HG03432 (cell line): ENCODE measurements at regions not wholly inside any gene's neighbourhood (a gene's known extent, or its start where the extent isn't known, plus 50 kb on each side); places are given as distances from the start of the nearest gene placed in this dataset.

Experiments
- ATAC-seq: cut with Tn5 transposase; IDR thresholded peaks from one replicate; pipeline ENCODE4 v1.9.1; 2021; ENCODE audit warnings: mild to moderate bottlenecking, moderate library complexity; ENCODE audit not compliant: unreplicated experiment

DNA sequence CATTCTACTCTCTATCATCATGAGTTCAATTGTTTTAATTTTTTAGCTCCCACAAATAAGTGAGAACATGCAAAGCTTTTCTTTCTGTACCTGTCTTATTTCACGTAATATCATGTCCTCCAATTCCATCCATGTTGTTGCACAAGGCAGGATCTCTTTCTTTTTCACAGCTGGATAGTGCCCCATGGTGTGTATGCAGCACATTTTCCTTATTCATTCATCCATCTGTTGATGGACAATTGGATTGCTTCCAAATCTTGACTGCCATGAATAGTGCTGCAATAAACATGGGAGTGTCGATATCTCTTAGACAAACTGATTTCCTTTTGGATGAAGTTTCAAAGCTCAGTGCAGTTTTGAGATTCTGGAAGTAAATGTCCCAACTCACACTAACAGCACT, 326.9 kb downstream of the FGF9 start:
- ATAC-seq, result no peak

DNA sequence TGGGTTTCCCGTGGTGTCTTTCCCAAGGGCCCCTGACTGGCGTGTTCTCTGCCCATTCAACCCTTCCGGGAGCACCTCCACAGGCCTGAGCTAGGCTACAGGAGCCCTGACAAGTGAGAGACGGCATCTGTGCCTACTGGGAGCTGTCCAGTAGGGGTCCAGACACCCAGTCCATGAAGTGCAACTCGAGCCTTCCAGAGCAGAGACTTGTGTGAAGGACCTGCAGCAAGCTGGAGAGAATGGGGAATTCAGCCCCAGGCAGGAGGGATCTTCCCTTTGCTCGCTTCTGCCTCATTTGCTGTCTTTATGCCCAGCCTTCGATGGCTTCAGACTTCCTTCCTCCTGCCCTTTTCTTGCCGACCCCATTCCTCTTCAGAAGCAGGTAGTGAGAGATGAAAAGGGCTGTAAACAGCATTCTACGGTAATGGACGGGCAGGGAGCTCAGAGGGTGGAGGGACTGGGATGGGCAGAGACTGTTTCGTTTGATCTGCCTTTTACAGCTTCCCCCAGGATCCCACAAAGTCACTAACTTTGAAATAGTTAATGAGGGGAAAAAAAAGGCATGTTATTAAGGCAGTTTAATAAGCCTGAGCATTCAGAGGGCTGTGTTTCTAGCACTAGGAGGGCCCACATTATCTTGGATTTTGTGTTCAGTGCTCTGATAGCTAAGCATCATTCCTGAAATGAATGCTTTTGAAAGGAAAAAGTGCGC, 327.6 kb downstream of the FGF9 start:
- ATAC-seq, result no peak

DNA sequence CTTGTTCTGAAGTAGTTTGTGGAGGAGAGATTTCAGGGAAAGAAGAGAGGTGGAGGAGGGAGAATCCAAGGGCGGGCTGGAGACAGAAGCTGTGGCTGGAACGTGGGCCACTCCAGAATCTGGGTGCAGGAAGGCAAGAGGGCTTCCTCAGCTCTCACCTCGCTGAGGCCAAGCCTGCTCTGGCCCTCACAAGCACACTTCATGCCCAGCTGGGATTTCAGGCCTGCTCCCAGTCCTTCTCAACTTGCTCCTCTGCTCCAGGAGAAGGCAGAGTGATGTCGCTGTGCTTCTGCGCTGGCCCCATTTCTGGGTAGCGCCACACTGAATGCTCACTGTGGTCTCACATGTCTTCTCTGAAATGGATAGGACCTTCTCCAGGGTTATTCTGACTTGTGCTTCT, 328.8 kb downstream of the FGF9 start:
- no peak for ATAC-seq

DNA sequence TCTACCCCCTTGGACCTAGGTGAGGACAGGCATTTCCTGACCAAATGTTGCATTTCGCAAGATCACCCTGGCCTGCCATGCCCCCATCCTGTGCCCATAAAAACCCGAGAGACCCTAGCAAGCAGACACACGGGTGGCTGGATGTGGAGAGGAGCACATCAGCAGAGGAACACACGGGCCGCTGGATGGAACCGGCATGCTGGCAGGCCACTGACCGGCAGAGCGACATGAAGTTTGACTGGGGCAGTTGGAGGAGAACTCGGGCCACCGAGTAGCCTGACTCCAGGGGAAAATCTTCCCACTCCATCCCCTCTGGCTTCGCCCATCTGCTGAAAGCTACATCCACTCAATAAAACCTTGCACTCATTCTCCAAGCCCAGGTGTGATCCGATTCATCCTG, 329.3 kb downstream of the FGF9 start:
- no peak for ATAC-seq

DNA sequence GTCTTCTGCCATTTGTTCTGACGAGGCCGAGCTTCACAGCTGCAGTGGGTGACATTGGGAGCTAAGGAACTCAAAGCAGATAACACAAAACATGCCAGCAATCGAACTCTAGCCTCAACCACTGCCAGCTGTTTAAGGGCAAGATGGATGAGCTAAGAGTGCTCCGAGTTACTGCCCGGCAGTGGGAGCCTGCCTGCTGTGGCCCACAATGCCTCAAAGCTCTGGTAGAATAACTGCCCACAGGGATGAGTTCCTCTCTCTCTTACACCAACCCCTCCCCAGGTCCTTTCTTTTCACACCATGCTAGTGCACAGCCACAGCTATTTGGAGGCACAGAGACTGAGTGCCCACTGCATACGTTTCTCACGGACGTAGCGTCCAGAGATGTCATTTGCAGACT, 330.5 kb downstream of the FGF9 start:
- no peak for ATAC-seq

DNA sequence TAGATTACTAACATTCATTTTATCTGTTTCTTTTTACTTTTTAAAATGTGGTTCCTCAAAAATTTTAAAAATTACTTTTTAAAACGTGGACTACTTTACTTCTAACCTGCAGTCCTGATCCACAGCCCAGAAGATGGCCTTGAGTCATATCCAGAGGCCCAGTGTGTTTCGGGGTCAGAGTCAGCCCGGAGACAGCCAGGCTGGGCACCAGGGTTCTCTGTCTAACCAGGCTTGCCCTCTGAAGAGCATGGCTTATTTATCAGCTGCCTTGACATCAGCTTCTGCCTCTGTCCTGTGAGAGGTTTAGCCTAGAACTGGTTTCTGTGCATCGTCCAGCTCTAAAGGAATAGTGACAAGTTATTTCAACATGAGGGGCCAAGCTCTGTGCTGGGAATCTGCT, 332.0 kb downstream of the FGF9 start:
- ATAC-seq, result no peak

DNA sequence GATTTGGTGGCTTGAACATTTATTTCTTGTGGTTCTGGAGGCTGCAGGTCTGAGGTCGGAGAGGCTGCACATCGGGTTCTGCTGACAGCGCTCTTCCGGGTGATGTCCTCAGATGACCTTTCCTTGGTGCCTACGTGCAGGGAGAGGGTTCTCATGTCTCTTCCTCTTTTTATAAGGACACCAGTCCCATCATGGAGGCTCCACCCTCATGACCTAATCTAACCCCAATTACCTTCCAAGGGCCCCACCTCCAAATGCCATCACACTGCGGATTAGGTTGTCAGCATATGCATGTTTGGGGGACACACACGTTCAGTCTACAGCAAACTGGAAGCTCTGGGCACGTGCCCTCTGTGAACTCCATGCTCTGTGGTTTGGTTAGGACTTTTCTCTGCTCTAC, 338.6 kb downstream of the FGF9 start:
- ATAC-seq, result no peak

DNA sequence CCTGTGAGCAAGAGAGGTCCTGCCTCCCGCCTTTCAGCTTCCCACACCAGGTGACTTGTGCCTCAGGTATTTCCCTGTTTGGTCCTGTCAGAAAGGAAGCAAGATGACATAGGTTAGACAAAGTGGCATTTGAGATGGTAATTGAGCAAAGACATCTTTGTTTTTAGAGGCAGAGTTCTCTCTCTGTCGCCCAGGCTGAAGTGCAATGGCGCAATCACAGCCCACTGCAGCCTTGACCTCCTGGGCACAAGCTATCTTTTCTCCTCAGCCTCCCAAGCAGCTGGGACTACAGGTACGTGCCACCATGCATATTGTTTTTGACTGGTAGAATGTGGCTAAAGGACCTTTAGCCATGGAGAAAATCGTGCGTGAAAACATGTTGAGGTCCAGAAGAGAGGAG, 339.1 kb downstream of the FGF9 start:
- ATAC-seq, result no peak

DNA sequence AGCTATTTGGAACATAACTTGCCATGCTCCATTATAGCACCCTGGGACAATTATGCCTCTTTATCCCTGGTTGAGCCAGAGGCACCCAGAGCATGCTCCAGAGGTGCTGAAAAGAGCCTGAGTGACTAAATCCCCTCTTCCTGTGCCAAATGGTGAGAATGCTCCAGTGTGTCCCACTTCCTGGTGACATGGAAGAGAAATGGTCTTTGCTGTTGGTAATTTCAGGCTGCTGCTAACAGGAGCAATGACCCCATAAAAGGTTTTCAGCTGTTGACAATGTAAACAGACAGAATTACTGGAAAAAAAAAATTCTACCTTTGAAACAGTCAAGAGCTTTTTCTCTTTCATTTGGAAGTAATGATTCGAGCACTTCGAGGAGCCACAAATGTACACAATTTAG, 341.8 kb downstream of the FGF9 start:
- no peak for ATAC-seq

DNA sequence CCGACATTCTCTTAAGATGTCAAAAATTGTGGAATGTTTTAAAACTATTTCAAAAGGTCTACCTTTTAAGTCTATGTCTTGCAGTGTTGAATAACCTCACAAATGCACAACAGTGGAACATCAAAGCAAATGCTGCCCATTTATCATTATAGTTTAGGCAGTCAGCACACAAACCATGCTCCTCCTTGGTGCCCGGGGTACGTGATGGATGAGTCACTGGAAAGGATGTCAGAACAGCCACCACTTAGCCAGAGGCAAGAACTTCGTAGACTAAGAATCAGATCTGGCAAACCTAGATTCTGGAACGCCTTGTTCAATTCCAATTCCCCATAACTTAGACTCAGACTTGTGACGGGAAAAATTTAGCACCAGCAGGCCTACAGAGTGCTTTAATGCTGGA, 343.6 kb downstream of the FGF9 start:
- no peak for ATAC-seq

DNA sequence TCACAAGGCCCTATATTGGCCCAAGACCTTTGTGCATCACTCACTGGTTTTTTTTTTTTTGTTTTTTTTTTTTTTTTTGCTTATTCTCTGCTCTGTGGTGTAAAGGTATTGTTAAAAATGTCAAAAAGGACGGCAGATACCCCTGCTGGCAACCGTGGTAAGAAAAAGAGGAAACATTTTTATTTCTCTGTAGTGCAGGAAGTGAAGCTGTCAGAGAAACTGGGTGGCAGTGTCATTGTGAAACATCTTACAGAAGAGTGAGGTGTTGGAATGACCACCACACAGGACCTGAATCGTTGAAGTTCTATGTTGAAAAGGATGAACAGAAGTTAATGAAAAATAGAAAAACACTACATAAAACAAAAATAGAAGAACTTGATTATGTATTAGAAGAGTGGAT, 346.4 kb downstream of the FGF9 start:
- ATAC-seq, result peak; percentile 97

DNA sequence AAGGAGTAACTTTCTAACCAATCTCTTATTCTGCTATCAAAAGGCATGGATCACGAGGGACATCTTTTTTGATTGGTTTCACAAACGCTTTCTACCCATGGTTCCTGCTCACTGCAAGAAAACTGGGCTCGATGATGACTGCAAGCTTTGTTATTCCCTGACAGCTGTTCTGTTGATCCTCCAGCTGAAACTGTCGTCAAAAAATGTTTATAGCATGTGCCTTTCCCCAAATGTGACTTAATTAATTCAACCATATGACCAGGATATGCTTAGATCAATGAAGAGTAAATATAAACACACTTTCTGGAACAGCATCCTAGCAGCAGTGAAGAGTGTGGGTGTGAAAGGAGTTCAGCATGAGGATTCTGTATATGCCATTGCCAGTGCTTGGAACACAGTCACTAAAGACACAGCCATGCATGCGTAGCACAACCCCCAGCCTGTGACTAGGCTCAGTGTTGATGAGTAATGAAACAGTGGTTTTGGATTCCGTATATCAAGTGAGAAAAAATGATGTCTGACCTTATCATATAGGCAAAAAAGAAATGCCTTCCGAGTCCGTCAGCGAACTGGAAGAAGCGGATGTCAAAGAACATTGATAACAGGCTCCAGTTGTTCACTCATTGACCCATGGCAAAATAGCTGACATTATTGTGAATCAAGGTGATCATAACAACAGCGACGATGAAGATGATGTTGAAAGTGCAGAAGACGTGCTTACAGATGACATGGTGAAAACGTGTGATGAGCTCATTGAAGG, 347.4 kb downstream of the FGF9 start:
- ATAC-seq, result no peak

DNA sequence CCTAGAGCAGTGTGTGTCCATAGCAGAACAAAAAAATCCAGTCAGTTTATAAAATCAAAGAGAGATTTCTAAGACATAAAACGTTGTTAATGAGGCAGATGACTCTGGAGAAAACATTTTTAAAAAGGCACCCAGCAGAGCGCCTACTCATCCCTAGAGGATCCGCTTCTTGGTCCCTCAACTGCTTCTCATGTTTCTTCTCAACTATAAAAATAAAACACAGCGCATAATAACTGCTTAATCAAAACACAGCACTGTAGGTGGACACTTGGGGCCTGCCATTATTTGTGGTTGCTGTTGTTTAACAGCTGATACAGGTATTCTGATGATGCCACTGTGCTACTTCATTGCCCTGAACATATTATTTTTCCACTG, 347.9 kb downstream of the FGF9 start:
- no peak for ATAC-seq

DNA sequence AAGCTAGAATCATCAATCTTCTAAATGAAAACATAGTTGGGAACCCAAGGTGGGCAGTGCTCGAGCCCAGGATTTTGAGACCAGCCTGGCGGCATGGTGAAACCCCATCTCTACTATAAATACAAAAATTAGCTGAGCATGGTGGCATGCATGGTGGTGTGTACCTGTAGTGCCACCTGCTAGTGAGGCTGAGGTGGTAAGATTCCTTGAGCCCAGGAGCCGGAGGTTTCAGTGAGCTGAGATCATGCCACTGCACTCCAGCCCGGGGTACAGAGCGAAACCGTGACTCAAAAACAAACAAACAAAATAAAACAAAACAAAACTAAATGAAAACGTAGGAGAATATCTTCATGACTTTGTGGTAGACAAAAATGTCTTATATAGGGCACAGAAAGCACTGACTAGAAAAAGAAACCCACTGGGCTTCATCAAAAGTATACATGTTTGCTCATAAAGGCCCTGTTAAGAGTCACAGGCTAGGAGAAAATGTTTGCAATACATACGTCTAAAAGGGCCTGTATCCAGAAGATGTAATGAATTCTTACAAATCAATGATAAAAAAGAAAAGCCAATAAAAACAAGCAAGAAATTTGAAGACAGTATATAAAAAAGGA, 353.6 kb downstream of the FGF9 start:
- ATAC-seq, result no peak

DNA sequence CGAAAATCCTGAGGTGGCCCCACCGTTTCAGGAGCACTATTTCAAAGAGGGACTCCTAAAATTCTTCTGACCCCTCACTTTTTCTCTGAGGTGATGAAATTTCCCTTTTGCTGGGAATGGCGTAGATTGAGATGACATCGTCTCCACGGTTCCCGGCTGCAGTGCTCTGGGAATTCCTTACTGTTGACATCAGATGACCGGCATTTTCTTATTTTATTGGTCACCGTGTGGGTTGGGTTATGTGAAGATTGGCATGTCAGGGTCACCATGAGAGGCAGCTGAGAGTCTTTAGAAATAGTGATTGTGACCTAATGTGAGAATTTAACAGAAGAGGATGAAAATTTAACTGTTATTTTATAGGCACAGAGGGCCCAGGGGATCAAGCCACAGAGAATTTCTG, 356.7 kb downstream of the FGF9 start:
- no peak for ATAC-seq

DNA sequence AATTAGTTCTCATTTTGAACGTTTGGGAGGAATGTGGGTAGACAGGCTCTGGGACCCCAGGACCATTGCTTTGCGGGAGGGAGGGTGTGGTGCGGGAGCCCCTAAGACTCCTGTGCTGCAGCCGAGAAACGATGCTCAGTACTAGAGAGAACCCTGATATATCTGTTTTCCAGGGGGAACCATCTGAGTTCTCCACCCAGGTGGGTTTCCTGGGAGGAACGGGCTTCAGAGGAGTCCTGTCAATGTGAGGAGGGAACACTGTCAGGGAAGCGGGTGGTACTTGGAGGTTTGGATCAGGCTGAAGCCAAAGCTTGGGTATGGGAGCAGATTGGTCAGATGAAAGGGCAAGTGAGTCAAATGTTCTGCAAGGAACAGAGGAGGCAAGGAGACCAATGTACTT, 358.0 kb downstream of the FGF9 start:
- no peak for ATAC-seq

DNA sequence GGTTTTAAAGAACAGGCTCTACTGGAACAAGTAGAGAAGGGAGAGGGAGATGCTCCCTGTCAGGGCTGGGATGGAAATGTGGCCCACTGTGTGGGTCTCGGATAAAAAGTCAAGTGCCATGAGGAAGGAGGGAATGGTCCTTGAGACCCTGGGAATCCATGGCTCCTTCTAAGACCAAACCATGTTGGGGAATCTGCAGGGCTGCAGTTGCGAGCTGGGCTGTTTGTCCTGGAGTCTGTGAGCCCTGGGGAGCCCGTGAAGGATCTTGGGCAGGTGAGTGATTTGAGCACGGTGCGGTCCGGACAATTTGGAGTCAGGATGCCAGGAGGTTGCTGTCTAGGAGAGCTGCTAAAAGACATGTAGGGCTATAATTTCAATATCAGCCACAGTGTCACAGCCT, 359.4 kb downstream of the FGF9 start:
- ATAC-seq, result no peak

DNA sequence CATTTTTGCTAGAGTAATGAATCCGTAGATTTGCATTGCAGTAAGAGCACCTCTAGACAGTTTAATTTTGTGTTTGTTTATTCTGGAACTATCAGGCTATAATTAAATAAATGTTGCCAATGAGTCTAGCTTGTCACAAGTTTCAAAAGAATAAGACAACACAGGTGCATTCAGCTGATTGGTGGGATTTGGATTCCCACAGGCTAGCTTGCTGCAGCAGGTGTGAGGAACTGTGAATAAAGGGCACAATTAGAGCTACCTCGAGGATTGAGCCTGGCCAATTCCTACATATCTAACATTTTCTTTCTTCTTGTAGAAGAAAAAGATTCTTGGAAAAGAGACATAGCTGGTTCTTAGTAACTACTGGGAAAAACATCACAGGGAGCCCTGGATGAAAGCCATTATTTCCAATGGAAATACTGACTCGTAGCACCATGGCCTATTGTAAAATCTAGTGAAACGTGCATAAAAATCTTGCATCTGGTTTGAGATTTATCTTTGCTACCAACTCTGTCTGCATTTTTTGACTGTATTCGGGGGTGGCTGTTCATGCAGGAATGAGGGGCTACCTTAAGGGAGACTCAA, 360.9 kb downstream of the FGF9 start:
- no peak for ATAC-seq

DNA sequence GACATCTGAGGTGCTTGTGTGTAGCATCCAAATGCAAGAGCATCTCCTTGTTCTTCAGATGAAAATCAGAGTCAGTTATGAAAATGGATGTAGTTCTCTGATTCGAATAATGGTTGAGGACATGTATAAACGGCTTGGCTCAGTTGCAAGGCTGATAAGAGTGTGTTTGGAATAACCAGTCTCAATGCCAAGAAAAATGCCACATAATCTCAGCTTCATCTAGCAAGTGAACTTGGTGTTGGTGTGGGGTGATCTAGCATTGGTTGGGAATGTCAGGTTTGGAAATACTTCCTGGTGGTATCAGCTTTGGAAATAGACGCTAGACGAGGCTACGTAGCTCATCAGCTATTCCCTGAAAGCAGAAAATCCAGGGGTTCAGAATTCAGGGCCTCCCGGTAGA, 362.0 kb downstream of the FGF9 start:
- ATAC-seq, result no peak

DNA sequence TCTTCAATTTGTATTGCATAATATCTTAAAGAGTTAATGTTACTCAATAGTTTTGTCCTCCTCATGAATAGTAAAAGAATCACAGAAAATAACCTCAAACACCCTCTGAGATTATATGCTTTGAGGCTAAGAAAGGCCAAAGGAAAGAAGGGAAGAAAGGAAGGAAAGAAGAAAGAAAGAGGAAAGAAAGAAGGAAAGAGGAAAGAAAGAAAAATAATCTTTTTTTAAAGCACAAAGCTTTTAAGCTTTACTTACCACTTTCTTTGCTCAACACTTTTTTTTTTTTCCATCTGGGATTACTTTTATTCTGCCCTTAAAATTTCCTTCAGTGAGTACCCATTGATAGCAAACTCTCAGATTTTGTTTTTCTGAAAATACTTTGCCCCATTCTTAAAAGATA, 369.1 kb downstream of the FGF9 start:
- ATAC-seq, result no peak

DNA sequence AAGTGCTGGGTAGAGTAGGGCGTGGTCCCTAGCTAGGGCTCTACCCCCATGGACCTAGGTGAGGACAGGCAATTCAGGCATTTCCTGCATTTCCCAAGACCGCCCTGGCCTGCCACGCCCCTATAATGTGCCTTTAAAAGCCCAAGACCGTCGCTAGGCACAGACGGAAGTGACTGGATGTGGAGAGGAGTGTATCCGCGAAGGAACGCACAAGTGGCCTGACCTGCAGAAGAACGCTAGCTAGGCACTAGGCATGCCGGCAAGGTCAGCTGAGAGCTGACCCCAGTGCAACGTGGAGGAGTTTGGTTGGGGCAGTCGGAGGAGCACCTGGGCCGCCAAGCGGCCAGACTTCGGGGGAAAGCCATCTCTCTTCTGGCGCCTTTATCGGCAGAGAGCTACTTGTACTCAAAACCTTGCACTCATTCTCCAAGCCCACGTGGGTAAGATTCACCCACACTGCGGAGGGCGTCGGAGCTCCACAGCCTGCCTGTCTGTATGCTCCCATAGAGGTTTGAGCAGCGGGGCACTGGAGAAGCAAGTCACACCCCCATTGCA, 370.0 kb downstream of the FGF9 start:
- ATAC-seq, result no peak

DNA sequence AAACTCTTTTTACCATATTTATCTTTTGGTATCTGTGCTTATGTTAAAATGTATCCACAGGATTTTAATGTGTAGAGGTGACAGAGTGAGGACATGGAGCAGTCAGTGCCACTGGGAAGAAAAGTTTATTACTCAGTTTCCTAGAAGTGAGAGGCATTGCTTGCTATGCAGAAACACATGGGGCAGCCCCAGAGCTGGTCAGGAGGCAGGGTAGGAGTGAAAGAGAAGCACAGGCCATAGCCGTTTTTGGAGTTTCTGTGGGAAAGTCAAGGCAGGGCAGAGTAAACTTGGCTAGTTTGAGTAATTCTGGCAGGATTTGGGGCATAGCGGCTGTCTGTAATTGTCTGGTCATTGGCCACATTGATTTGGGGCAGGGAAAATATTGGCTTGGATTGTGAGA, 370.9 kb downstream of the FGF9 start:
- ATAC-seq, result no peak
